ENCODE measurements at regions not wholly inside any gene's neighbourhood (a gene's known extent, or its start where the extent isn't known, plus 50 kb on each side); places are given as distances from the start of the nearest gene placed in this dataset.

GRCh38 chr9:116090030-116090770 lies 63.4 kb upstream of the PAPPA start:
- DNase-seq (ENCODE audit: extremely low read depth in 1 of 2, low read depth in 1 of 2): no peak

GRCh38 chr9:116094846-116095245 lies 58.7 kb upstream of the PAPPA start:
- DNase-seq (ENCODE audit: extremely low read depth in 1 of 2, low read depth in 1 of 2): no peak

GRCh38 chr9:116095403-116095802 lies 58.2 kb upstream of the PAPPA start:
- DNase-seq (ENCODE audit: extremely low read depth in 1 of 2, low read depth in 1 of 2): no peak

- no peak for DNase-seq (ENCODE audit: extremely low read depth in 1 of 2, low read depth in 1 of 2)
Observed at GRCh38 chr9:116096046-116096445, 57.5 kb upstream of the PAPPA start.

GRCh38 chr9:116096853-116097252 lies 56.7 kb upstream of the PAPPA start:
- no peak for DNase-seq (ENCODE audit: extremely low read depth in 1 of 2, low read depth in 1 of 2)

- no peak for DNase-seq (ENCODE audit: extremely low read depth in 1 of 2, low read depth in 1 of 2)
Observed at GRCh38 chr9:116098476-116098875, 55.1 kb upstream of the PAPPA start.

- DNase-seq (ENCODE audit: extremely low read depth in 1 of 2, low read depth in 1 of 2): no peak
Observed at GRCh38 chr9:116099821-116100220, 53.8 kb upstream of the PAPPA start.

GRCh38 chr9:116100711-116101121 lies 52.9 kb upstream of the PAPPA start:
- no peak for DNase-seq (ENCODE audit: extremely low read depth in 1 of 2, low read depth in 1 of 2)

- DNase-seq (ENCODE audit: extremely low read depth in 1 of 2, low read depth in 1 of 2): no peak
Observed at GRCh38 chr9:116101516-116101915, 52.1 kb upstream of the PAPPA start.

- no peak for DNase-seq (ENCODE audit: extremely low read depth in 1 of 2, low read depth in 1 of 2)
Observed at GRCh38 chr9:116102596-116102995, 51.0 kb upstream of the PAPPA start.

Data from stimulated activated CD8-positive, alpha-beta memory T cell treated with anti-CD3 and anti-CD28 coated beads, Interleukin-7, amount 100 ng/mL, for 48 hours (primary cell).